Inferior parietal cortex (tissue), 1 donor: ENCODE measurements at regions not wholly inside any gene's neighbourhood (a gene's known extent, or its start where the extent isn't known, plus 50 kb on each side); places are given as distances from the start of the nearest gene placed in this dataset.

Source experiments
- DNase-seq: peaks from one replicate; pipeline ENCODE4 v3.0.0-alpha.2; 2016; ENCODE audit errors: extremely low spot score

DNA sequence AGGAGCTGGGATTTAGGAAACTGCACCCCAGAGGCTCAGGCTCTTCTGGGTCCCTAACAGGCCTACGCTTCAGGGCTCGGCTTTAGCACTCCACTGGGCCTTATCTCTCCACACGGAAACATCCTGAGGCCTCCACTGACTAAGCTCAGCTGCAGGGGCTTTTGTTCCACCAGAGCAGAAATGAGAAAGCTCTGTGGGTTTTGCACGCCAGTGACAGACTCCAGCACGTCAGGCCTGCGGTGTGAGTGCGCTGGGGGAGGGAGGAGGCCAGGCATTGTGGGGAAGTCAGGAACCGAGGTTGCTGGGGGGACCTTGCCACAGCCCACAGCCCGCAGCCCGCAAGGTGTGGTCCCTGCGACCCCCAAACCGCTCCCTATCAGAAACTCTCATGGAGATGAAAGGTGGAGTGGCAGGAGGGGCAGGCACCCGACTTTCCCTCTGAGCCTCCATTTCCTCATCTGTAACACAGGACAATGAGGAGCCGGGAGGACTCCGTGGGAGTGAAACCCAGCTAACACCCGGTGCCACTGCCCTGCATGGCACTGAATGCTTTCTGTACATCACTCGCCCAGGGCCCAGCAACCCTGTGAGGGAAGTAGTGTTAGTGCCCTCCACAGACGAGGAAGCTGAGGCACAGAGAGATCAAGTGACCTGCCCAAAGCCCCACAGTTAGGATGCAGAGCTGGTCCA lies 106.5 kb downstream of the TPRA1 start:
- DNase-seq: no peak

DNA sequence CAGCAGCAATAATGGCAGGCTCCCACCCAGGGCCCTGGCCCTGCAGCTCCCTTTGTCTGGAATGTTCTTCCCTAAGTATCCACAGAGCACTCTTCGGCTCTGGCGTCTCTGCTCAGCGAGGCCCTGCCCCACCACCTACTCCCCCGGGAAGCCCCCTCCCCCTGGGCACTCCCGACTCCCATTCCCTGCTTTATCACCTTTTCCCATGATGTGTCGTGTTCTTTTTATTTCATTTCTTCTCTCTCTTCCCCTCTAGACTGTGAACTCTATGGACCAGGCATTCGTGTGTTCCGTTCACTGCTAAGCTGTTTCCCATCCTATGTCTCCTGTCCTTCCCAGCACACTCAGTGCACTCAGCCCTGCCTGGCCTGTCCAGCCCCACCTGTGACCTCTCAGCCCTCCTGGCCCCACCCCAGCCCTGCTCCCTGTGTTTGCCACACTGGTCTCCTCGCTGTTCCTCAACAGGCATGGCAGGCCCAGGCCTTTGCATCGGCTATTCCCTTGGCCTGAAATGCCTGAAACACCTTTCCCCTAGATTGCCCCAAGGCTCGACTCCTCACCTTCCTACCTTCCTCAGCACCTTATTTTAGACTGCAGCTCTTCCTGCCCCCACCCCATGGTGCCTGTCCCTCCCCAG lies 107.4 kb downstream of the TPRA1 start:
- DNase-seq: no peak

DNA sequence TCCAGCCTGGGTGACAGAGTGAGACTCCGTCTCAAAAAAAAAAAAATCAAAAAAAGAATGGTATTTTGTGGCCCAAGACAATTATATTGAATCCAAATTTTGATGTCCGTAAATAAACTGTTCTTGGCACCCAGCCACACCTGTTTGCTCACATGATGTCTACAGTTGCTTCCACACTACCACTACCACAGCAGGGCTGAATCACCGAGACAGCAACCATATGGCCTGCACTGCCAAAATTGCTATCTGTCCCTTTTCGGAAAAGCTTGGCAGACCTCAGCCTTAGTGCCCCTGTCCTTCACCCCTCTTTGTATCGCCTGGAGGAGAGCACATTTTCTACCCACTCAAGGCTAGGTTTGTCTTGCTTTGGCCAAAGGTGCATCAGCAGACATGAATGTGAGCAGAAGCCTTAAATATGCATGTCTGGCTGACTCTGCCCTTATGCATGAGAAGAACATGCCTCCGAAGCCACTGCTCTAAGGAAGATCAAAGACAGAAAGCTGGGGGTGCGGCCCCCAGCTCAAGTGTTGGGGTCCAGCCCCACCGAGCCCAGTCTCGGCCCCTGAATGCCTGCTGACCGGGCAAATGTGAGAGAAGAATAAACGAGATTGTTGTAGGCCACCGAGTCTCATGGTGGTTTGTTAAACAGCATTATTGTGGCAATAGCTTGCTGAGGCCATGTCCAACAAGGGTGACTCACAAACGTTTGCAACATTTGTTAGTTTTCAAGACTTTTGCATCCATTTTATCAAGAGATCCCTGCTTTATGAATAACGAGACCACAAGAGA lies 108.1 kb downstream of the TPRA1 start:
- no peak for DNase-seq

DNA sequence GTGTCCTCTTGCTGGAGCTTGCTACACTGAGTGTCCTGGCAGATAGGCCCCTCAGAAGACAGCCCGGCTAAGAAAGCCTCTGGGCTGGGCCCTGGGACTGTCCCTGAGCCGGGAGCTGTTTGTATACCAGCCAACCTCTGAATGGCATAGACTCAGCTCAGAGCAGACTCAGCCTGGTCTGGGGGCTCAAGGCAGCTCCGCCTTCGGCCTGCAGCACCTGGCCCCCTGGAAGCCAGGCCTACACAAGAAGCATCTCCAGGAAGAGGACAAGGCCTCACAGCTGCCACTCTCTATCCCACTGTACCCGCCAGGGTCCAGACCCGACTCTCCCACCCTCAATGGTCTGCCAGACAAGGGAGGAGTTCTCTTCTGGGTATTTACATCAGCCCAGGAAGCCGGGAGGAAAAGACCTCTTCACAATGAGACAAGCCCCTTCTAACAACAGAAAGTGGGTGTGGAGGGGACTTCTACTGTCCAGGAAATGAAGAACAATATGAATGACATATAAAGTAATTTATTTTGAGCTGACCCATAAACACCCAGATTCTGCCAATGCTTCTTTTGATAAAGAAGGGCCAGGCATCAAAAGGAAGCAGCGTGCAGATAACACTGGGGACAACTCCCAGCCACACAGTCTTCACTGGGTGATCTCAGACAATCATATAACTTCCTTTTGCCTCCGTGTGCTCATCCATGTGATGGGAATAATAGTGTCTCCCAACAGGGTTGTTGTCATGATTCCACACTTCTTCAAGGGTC lies 110.2 kb downstream of the TPRA1 start:
- DNase-seq: no peak

DNA sequence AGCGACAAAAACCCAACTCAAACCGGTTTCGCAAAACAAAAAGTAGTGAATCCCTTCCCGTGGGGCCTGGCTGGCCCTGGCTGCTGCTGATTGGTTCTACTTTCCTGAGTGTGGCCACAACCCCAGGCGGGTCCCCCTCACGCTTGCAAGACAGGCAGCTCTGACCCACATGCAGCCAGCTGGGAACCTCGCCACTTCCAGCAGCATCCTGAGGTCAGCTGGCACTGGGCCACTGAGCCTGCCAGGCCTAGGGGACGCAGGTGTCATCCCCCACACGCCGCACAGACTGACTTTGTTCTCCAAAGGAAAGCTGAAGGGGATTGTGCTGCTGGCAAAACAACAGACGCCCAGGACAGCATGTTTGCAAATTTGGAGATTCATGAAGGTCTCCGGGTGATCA lies 111.1 kb downstream of the TPRA1 start:
- DNase-seq: no peak

DNA sequence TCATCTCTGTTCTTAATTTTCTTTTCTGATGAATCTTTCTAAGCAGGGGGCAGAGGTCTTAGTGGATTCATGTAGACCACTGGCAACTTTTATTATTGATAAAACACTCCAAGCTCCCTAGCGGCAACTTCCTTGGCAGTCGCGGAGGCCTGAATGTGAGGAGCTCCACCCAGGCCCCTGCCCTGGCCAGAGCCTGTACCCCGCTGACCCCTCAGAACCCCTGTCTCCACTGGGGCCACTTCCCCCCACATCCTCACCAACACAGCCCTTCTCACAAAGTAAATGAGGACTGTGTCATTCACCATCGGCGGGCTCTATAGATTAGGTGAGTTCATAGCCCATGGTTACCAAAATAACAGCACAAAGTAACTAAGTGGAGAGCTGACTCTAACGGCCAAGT lies 111.6 kb downstream of the TPRA1 start:
- no peak for DNase-seq

DNA sequence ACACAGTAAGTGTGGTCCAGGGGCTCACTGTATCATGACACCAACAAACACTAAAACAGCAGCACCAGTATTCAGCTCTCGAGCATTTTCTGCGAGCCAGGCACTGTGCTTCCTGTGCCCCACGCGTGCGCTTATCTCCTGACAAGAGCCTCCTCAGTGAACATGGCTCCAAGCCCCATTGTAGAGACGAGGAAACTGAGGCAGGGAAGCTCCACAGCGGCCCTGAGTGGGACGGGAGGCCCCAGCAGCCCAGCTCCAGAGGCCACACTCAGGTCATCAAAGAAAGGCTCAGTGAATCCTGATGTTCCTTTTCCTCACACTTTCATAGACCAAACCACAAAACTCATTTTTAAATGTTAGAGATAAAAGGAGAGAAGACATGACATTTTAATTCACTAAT lies 113.1 kb downstream of the TPRA1 start:
- no peak for DNase-seq

DNA sequence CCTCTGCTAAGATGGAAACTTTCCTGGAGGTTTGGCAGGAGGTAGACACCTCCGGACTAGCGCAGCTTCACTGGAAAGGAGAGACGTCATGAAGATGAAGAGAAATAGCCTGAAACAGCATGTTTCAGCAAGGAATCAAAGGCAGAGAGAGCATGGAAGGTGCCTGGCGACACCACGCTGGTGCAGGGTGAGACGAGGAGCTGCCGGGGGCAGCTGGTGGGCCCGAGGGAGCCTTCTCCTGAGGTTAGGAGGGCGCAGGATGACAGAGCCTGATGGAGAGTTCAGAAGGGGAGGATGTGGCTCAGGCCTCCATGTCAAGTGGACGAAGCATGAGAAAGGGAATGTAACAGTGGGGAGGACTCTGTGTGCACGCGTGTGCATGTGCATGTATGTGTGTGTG lies 113.6 kb downstream of the TPRA1 start:
- no peak for DNase-seq

DNA sequence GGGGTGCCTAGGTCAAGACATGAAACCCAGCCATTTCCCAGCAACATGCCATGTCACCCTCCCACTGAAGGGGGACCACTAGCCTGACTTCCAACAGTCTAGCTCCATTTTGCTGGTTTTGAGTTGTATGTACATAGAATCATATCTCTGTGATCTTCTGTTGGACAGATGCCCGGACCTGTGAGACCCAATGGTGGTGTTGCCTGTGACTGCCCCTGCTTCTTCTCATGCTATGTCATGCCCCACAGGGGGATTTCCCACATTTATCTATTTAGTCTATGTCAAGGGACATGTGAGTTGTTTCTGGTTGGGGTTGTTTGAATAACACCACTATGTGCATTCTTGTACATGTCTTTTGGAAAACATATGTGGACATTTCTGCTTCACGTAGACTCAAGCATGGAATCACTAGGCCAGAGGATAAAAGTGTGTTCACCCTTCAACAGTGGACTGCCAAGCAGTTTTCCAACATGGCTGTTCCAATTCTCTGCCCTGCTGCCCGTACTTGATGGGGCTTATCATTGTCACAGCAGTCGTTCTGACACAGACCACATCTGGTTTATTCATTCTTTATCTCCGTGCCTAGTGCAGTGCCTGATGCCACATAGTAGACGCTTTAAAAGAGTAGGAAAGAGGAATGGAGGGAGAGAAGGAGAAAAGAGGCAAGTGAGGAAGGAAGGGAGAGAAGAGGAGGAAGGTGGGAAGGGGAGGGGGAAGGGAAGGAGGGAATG lies 114.4 kb downstream of the TPRA1 start:
- DNase-seq: no peak

DNA sequence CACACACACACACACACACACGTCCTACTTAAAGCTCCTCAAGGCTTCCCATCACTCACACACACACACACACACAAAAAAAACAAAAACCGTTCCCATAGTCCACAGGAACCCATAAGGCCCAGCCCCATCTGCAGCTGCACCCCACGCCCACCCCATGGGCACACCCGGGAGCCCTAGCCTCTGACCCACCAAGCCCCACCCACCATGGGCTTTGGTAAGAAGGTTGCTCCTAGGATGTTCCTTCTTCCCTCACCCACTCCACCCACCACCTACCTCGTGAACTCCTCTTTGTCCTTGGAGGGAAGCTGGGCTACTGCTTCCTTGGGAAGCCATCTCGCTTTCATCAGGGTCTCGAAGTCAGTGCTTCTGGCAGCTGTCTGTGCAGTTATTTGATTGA lies 115.1 kb downstream of the TPRA1 start:
- DNase-seq: no peak

DNA sequence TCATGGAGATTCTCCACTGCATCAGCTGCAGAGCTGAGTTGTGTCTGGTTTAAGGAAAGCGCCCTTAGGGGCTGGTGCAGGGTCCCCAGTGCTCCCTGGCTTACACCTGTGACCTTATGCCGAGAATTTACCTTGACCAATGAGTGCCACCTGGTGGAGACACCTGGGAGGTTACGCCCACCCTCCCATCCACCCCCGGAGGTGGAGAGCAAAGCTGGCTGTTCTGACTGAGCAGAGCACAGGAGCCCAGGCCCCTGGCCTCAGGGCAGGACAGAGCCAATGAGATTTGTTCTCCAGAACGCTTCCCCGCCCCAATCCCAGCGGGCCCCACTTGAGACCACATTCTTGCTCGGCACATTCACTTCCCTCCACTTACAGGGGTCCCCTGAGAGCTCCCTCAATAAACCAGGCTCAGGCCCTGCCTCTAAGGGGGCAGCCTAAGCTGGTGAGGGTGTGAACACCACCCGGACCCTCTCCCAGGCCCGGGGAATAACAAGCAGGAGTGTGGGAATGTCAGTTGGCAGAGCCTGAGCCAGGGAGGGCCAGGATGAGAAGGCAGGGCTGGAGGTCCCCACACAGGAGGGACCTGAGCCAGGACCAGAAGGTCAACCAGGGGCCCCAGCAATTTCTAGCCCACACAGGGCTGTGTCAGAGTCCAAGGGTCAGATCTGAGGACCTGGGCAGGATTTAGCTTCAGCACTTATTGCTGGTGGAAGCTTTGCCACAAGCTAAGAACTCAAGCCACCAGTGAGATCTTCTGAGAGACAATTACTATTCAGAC lies 117.1 kb downstream of the TPRA1 start:
- no peak for DNase-seq

DNA sequence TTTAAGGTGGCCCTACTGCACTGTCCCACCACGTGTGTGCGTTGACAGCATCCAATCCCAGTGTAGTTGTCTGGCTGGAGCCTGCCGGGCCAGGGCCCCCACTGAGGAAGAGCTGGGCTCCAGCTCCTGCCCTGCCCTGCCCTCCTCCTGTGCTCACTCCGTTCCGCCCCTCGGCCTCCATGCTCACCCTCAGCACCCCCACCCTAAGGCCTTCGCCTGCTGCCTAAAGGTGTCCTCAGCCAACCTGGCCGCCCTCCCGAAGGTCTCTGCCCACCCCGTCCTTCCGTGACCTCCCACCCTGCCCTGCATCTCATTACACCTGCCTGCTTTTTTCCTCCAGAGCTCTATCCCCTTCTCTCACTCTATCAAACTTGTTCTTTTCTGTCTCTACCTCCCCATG lies 118.0 kb downstream of the TPRA1 start:
- DNase-seq: no peak

DNA sequence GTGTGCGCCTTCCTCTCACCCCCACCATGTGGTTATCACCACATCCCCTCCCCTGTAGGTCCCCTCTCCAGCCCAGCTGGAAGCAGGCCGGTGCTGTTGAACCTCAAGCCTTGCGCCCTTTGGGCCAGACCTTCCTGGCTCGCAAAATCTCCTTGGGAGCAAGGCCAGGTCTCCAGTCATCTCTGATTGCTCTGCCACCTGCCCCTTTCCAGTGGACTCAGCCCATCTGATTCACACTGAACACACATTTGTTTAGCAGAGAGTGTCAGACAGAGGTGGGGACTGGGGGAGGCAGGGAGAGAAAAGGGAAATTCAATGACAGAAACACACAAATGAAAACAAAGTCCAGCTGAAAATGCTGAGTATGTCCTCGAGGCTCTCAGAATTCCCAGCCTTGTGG lies 119.4 kb downstream of the TPRA1 start:
- DNase-seq: no peak

DNA sequence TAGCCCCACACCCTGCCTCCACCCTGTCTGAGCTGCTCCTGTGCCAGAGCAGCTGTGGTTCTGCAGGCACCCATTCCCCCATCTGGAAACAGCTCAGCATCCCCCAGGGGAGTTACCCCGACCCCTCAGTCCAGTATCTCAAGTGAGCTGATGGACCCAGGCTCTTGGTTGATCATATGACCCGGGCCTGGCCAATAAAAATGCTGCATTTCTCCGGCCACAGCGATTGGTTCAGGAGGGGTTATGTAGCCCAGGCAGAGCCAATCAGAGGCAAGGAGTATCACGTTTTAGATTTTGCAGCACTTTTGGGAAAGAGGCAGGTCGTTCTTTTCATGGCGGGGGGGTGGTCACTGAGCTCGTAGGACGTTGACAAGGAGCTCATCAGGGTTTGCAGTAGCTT lies 120.8 kb downstream of the TPRA1 start:
- no peak for DNase-seq

DNA sequence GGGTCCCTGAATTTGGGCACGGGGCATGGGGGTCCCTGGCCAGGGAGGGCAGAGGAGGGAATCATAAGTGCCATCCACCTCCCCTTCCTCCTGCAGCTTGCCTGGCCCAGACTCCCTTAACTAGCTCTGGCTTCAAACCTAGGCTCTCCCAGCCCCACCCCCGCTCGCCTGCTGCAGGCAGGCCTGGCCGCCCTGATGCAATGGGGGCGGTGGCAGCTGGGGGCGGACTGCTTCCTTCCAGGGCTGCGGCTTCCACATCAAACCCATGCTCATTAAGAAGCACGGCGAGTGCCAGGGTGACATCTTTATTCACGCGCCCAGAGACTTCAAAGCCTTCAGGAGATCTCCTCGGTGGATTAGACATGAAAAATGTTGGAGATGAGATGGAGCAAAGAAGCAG lies 123.1 kb downstream of the TPRA1 start:
- no peak for DNase-seq

DNA sequence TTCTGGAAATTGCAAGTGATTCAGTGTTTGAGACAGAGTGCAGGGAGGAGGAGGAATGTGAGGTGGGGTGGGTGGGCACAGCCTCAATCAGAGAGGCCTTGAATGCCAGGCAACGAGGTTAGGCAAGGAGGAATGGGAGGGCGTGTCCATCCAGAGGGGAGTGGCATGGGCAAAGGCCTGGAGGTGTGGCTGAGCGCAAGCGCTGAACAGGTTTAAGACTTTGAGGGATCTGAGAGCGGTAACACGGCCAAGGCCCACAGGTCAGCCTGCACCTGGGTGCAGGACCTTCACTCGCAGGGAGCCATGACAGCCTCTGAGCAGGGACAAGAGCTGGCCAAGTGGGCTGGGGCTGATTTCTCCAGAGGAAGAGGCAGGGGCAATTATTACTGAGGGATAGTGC lies 125.9 kb downstream of the TPRA1 start:
- no peak for DNase-seq

DNA sequence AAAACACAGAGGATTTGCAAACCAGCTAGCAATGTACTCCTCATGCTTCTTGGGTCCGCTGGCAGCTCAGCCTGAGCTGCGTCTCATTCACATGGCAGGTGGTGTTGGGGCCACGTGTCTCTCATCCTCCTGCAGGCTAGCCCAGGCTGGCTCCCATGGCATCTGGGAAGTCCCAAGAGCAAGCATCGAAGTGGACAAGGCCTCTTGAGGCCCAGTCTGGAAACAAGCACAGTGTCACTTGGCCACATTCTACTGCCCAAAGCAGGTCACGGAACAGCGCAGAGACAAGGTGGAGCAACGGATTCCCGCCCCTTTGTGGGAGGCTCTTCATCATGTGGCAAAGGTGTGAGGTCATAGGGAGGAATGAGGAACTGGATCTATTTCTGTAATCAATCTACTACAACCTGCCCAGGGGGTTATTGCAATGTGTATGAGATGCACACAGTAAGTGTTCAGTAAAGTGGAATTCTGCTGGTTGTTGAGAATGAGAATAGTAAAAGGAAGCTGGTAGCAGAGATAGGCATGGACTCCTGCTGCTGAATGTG lies 128.3 kb downstream of the TPRA1 start:
- no peak for DNase-seq

DNA sequence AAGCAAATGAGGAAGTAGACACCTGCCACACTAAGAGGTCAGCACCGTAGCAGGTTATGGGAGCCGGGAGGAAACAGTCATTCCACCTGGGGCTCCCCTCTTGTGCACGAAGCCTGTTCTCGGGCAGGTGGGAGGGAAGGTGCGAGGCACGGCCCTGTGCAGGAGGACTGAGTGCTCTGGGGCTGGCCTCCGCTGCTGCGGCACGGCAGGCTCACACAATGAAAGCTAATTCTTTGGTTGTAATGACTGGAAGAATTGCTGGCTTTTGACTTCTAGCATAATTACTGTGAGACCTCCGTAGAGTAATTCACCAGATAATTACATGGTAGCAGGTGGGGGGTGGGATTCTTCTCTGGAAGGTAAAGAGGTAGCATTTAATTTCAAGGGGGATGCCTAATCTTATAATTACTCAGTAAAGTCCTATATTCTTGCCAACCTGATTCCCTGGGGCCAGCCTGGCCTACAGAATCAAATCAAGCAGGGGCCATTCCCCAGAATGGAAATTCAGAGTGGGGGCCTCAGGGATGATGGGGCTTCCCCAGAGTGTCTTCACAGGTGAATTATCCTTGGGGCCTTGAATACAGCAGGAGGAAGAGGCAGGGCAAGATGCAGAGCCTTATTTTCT lies 129.1 kb downstream of the TPRA1 start:
- no peak for DNase-seq

DNA sequence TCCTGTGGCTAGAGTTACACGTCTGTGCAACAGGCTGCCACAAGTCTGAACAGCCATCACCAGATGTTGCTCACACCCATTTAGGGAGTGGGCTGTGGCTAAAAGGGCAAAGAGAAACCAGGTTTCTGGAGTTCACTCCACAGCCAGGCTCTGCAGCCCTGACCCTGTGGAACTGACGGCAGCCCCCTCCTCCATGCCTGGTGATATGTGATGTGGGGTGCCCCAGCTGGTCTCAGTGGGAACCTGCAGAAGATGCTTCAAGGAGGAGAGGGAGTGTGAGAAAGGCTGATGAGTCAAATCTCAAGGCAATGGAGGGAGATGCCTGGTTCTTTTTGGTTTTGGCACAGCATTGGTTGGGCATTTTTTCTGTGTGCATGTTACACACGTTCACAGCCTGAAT lies 130.6 kb downstream of the TPRA1 start:
- DNase-seq: no peak
